Chondrocyte (in vitro differentiated cells): ENCODE measurements at regions not wholly inside any gene's neighbourhood (a gene's known extent, or its start where the extent isn't known, plus 50 kb on each side); places are given as distances from the start of the nearest gene placed in this dataset.

Source experiments
- DNase-seq: peaks from one replicate; pipeline ENCODE4 v3.0.0; 2021; ENCODE audit warnings: mixed read lengths, low spot score
- H3K27ac Mint-ChIP-seq: one replicate; pipeline ENCODE4 v1.8.0; 2021; ENCODE audit warnings: mild to moderate bottlenecking, moderate library complexity, mixed read lengths; ENCODE audit not compliant: unreplicated experiment
- H3K27me3 Mint-ChIP-seq: 2 replicates; pipeline ENCODE4 v1.8.0; 2021; ENCODE audit warnings: low read depth, mixed read lengths
- H3K36me3 Mint-ChIP-seq: 2 replicates; pipeline ENCODE4 v1.8.0; 2021; ENCODE audit warnings: low read depth, mixed read lengths
- H3K4me1 Mint-ChIP-seq: 2 replicates; pipeline ENCODE4 v1.8.0; 2021; ENCODE audit warnings: low read depth, mild to moderate bottlenecking, mixed read lengths
- H3K4me3 Mint-ChIP-seq: one replicate; pipeline ENCODE4 v1.8.0; 2021; ENCODE audit warnings: mild to moderate bottlenecking, moderate library complexity, mixed read lengths; ENCODE audit not compliant: unreplicated experiment
- H3K9me3 Mint-ChIP-seq: 2 replicates; pipeline ENCODE4 v1.8.0; 2021; ENCODE audit warnings: low read depth, mixed read lengths
- TF ChIP-seq, protein P1 (sequence below): fragments of 200-600 bp; sonication (generic); IDR thresholded peaks from 2 replicates; pipeline ENCODE4 v1.5.0; 2021; ENCODE audit warnings: antibody characterized with exemption, mild to moderate bottlenecking, moderate library complexity

DNA sequence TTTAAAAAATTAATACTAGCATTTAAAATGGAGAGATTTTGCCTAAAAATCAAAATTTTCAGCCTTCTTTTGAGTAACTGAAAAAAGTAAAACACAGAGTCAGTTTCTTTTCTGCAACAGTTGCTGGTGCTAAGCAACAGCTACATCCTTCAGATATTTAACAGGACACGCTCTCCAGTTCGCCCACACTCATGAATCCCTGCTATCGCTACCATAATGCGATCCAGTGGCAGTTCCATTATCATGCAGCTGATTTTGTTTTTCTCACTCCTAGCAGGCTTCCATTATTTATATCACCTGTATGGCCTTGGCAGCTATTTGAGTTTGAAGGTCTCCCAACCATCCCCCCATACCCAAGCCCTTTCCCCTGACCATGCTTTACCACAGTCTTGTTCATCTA, 93.1 kb upstream of the NCKAP5 start:
- no peaks in the 10 kb centered on the region for H3K36me3 Mint-ChIP-seq

DNA sequence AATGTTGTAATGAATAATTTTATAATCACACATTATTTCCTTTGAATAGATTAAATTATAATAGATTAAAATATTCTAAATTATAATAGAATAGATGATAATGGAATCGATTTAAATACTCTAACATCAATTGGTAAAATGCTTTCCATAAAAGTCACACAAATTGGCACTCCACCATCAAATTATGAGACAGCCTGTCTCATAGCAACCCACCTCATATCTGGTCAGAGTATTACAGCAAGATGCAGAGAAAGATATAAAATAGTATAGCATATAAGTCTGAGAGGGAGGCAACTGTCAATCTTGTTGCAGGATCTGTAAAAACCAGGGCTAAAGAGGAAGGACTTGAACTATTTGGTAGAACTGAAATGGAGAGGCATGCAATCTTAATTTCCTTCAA, 98.4 kb upstream of the NCKAP5 start:
- TF ChIP-seq, protein P1, sequence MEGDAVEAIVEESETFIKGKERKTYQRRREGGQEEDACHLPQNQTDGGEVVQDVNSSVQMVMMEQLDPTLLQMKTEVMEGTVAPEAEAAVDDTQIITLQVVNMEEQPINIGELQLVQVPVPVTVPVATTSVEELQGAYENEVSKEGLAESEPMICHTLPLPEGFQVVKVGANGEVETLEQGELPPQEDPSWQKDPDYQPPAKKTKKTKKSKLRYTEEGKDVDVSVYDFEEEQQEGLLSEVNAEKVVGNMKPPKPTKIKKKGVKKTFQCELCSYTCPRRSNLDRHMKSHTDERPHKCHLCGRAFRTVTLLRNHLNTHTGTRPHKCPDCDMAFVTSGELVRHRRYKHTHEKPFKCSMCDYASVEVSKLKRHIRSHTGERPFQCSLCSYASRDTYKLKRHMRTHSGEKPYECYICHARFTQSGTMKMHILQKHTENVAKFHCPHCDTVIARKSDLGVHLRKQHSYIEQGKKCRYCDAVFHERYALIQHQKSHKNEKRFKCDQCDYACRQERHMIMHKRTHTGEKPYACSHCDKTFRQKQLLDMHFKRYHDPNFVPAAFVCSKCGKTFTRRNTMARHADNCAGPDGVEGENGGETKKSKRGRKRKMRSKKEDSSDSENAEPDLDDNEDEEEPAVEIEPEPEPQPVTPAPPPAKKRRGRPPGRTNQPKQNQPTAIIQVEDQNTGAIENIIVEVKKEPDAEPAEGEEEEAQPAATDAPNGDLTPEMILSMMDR = no peak
- Mint-ChIP-seq H3K36me3 (peaks cover 2% of the 10 kb centered on the region), H3K9me3 (peaks cover 14% of the 10 kb centered on the region), H3K4me1 (no peaks in the 10 kb centered on the region), H3K27me3 (no peaks in the 10 kb centered on the region), H3K27ac (no peak overlapping the region), H3K4me3 (no peak overlapping the region)
- no peak for DNase-seq

More for the DNA sequence above, 93.1 kb upstream of the NCKAP5 start:
- no peaks in the 10 kb centered on the region for H3K9me3 Mint-ChIP-seq
- TF ChIP-seq, protein P1 = no peak
- H3K27ac Mint-ChIP-seq = no peak overlapping the region
- peaks cover 16% of the 10 kb centered on the region for H3K4me1 Mint-ChIP-seq
- no peak for DNase-seq
- no peaks in the 10 kb centered on the region for H3K27me3 Mint-ChIP-seq
- H3K4me3 Mint-ChIP-seq = no peak overlapping the region

DNA sequence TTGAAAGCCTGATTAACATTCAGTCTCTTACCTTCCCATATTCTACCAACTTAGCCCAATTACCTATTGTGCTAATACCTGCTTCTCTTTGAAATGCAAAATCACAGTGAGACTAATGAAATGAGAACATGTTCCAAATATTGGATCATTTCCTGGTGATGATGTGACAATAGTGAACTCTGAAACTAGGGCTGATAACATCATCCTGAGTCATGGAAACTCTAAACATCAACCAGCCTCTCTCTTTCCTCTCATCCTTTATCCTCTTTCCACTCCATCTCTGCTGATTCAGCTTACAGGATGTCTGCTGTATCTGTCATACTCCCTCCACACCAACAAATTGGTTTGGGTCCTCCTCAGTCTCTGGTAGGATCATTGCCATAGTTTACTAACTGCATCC, 98.8 kb upstream of the NCKAP5 start:
- H3K9me3 Mint-ChIP-seq = peaks cover 14% of the 10 kb centered on the region
- H3K4me1 Mint-ChIP-seq = peaks cover 4% of the 10 kb centered on the region
- DNase-seq = no peak
- no peaks in the 10 kb centered on the region for H3K27me3 Mint-ChIP-seq
- TF ChIP-seq, protein P1 = no peak
- H3K36me3 Mint-ChIP-seq = peaks cover 2% of the 10 kb centered on the region
- H3K27ac Mint-ChIP-seq = no peak overlapping the region
- H3K4me3 Mint-ChIP-seq = no peak overlapping the region

DNA sequence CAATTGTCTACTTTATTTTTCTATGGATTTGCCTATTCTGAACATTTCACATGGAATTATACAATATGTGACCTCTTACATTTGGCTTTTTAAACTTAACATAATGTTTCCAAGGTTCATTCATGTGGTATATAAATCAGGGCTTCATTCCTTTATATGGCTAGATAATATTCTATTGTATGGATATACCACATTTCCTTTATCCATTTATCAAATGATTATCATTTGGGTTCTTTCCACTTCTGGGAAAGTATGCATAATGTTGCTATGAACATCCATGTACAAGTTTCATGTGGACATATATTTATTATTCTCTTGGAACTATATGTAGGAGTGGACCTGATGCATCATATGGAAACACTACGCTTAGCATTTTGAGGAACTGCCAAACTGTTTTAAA, 99.7 kb upstream of the NCKAP5 start:
- no peak overlapping the region for H3K27ac Mint-ChIP-seq
- H3K36me3 Mint-ChIP-seq = peaks cover 2% of the 10 kb centered on the region
- H3K27me3 Mint-ChIP-seq = no peaks in the 10 kb centered on the region
- TF ChIP-seq, protein P1 = no peak
- no peak for DNase-seq
- peaks cover 8% of the 10 kb centered on the region for H3K4me1 Mint-ChIP-seq
- no peak overlapping the region for H3K4me3 Mint-ChIP-seq
- H3K9me3 Mint-ChIP-seq = peaks cover 14% of the 10 kb centered on the region

DNA sequence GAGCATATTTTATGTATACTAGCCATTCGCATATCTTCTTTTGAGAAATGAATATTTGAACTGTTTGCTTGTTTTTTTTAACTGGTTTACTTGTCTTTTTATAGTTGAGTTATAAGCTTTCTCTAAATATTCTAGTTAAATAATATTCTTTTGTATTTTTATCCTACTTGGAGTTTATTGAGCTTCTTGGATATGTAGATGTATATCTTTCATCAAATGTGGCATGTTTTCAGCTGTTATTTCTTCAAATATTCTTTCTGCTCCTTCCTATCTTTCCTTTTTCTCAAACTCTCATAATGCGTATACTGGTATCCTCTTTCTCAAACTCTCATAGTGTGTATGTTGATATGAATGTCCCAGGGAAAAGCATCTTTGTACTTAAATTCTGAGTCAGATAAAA, 100.3 kb upstream of the NCKAP5 start:
- Mint-ChIP-seq H3K27me3 (no peaks in the 10 kb centered on the region), H3K4me3 (no peak overlapping the region), H3K9me3 (peaks cover 14% of the 10 kb centered on the region), H3K4me1 (peaks cover 14% of the 10 kb centered on the region), H3K36me3 (peaks cover 2% of the 10 kb centered on the region), H3K27ac (no peak overlapping the region)
- DNase-seq = no peak
- TF ChIP-seq, protein P1 = no peak
